ENCODE measurements at regions not wholly inside any gene's neighbourhood (a gene's known extent, or its start where the extent isn't known, plus 50 kb on each side); places are given as distances from the start of the nearest gene placed in this dataset.
A peak's percentile ranks its signal among the peaks of the same experiment; 100 is the strongest.
"Not testable (repeated sequence)": the region's sequence is repeated elsewhere in the genome, so short reads cannot be mapped to it uniquely, and the experiment has no call there.

DNA sequence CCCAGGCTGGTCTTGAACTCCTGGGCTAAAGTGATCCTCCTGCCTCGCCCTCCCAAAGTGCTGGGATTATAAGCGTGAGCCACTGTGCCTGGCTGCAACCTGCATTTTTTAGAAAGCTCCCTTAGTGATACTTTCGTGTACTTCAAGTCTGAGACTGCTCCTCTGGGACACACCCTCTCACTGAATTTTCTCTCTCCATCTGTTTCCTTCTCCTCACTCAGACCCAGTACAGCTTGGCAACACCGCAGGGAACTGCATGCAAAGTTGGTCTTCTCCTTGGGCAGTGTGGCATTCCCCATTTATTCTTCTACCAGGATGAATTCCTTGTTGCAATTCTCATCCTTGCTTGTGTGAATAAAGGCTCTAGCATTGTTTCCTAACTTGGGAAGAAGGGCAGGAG lies 175.9 kb downstream of the LPIN1 start:
- no peak for DNase-seq (ENCODE audit: low read depth)

DNA sequence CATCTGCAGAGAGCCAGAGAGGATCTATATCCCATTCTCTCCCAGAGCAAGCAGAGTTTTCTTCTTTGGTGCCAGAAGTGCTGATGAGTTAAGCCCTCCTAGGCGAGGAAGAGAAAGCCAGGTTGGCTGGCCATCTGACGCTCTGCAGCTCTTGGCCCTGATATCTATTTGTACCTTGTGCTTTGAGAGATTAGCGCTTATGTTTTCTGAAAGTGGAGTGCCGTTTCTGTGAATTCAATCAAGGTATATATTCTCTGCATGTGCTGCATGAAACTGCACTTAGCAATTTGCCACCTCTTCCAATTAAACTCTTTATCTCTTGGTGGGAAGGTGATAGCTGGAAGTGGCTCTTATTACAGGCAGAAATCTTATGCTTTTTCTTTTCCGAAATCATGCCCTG lies 177.5 kb downstream of the LPIN1 start:
- DNase-seq (ENCODE audit: low read depth), result no peak

DNA sequence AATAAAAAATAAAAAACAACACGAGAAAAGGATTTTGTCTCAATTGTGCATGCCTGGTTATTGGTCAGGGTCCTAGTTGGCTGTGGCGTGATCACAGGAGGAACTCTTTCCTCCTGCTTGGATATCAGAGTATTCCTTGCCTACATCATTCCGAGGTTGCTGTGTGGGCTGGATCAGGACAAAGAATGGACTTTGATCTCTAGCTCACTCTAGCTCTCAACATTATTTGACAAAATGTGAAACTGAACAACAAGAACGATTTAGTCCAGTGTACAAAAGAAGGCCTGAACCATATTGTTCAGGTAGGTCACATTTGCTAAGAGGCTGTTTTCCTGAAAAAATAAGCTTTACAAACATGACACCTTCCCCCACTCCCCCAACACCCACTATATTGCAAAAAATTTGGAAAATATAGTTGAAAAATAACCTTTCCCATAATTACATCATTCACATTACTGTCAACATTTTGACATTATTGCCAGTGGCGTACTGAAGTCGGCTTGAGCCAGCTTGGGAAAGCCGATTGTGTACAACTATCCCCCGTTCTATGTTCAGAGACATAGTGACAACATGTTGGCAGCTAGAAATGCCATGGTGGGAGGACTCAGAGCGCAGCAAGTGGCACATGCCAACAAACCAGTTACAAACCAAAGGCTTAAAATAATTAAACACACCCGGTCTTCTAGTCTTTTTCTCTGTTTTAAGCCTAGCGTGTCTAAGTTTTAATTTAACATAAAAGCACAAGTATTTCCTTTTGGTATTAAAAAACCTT lies 179.0 kb downstream of the LPIN1 start:
- DNase-seq (ENCODE audit: low read depth), result no peak

DNA sequence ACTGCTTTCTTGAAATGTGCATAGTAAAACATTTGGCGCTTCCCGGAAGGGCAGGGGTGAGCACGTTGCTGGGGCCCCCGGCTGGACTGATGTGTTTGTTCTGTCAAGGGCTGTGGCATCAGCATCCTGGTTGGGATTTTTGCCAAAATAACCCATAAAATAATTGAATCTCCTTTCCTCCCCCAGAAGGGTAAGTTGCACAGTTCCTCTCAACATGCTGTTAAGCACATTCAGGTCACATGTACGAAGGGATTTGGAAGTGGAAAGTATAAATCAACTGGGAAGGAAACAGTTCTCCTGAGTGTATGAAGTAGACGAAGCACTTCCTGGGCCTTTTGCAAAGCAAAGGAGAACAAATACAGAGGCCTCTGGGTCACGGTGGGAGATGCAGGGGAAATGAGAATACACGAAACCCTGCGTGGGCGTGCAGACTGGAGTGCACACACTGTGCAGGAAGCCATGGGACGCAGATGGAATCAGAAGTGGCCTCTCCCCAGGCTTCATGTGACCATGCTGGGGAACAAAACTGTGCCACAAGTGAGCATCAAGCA lies 183.9 kb downstream of the LPIN1 start:
- no peak for DNase-seq (ENCODE audit: low read depth)

DNA sequence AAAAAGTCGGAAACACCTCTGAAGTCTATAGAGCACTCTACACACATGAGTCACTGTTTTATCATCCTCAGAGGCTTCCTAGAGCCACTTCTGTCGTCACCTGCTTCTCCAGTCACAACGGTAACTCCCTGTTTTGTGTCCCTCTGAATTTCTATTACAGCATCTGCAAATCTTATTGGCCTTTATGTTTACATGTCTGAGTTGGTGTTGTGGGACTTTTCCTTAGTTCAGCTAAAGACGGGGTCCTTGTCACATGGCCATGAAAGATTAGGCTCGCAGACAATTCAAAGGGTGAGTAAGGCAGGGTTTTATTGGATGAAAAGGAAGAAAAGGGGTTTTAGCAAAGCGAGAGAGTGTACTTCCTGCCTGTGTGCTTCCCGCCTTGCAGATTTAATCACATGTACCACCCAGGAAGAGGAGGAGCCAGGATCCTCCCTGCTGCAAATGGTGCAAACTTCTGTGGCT lies 185.6 kb downstream of the LPIN1 start:
- no peak for DNase-seq (ENCODE audit: low read depth)

DNA sequence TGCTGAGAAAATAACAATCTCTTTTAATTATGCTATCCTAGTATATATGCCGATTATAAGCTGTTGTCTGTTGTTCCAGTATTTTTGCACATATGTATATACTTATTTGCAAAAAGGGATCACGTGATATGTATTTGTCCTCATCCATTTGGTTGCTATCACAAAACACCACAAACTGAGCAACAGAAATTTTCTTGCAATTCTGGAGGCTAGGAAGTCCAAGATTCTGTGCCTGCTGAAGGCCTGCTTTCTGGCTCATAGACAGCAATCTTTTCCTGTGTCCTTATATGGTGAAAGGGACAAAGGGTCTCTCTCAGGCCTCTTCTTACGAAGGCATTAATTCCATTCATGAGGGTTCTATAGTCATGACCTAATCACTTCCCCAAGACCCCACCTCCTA lies 186.5 kb downstream of the LPIN1 start:
- no peak for DNase-seq (ENCODE audit: low read depth)

DNA sequence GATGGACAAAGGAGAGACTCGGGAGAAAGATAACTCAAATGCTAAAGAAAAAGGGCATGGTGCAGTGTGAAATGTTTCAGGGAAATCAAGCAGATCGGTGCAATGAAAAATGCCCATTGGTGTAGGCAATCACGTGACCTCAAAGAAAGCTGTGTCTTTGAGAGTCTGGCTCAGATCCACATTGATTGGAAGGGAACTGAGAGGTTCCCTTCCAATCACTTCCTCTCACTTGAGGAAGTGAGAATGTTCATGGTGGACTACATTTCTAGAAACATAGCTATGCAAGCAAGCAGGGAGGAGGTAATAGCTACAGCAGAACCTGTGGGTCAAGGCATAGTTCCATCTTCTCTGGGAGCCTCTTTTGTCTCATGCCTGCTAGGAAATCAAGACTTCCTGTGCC lies 187.4 kb downstream of the LPIN1 start:
- DNase-seq (ENCODE audit: low read depth), result no peak

DNA sequence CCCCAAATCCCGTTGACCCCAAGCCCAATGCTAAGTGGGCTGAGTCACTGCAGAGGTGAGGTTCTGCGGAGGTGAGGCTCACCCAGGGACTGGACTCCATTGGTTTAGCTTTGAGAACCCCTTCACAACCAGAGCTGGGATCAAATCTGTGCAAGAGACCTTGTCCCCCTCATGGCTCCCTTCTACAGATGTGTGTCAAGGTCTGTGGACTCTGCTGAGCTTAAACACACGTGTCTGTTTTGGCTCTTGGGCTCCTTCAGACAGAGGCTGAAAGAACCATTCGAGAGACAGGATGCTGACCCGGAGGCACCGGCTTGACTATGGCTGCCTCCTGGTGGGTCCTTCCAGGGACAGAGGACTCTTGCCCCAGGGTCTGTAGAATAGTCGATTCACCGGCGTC lies 190.3 kb downstream of the LPIN1 start:
- DNase-seq (ENCODE audit: low read depth), result no peak

DNA sequence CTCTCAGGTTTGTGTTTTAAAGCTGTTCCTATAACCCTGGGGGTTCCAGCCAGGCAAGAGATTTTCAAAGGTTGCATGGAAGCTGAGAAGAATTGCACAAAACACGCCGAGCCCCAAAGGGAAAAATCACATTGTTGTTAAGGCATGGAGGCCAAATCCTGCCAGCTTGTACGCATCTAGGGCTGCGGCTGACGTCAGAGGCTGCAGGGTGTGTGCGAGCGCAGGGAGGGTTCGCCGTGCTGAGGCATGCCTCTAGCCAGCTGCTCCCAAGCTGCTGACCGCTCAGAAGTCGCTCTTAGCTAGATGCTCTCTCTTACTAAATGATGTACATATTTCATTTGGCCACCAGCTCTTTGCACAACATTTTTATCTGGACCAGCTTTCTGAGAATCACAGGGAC lies 191.8 kb downstream of the LPIN1 start:
- DNase-seq (ENCODE audit: low read depth), result peak; percentile 13

DNA sequence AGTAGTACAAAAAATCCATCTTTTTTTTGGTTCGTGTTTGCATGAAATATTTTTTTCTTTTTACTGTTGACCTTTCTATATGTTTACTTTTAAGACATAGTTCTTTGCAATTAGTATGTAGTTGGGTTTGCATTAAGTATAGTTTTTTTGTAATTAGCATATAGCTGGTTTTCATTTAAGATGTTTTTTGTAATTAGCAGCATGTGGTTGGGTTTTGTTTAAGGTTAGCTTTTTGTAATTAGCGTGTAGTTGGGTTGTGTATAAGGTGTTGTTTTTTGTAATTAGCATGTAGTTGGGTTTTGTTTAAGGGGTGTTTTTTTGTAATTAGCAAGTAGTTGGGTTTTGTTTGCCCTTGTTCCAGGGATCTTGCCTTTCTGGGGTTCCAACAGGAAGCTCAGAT lies 193.1 kb downstream of the LPIN1 start:
- DNase-seq (ENCODE audit: low read depth), result no peak

DNA sequence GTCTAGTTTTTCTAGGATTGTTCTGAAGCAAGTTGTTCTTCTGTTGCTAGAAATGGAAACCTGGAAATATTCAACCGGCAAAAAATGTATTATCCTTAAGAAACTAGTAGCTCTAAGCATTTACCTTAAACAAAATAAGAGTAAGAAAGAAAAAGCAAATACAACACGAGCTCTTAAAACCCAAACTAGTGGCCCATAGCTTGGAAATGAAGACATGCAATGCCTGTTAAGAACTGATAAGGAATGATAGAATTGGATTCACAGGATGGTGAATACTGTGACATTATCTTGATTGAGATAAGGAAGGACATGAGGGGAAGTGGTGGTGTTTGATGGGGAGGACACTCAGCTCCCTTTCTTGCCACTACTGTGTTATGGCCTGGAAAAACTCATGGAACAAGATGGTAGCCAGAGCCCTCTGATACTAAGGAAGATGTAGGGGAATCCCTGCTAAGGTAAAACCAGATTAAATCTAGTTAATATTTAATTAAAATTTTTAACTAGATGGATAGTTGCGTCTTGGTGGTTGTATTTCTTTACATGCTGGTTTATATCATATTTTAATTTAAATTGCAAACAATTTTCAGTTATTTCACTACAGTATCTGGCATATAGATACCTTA lies 193.8 kb downstream of the LPIN1 start:
- no peak for DNase-seq (ENCODE audit: low read depth)

DNA sequence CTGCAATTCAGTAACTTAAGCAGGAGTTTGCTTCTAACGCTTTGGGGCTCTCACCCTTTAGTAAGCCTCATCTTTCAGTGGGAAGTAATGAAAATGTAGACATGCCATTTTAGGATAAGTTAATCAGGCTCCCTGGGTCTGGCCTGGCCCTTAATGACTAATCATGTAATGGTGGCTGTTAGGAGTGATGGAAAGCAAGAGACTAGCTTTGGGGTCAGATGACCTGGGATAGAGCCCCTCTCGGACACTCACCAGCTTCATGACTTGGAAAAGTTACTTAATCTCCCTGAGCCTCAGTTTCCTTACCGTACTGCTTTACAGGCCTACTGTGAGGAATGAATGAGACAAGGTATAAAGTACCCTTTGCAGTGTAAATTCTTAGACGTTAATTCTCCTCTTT lies 194.4 kb downstream of the LPIN1 start:
- no peak for DNase-seq (ENCODE audit: low read depth)

DNA sequence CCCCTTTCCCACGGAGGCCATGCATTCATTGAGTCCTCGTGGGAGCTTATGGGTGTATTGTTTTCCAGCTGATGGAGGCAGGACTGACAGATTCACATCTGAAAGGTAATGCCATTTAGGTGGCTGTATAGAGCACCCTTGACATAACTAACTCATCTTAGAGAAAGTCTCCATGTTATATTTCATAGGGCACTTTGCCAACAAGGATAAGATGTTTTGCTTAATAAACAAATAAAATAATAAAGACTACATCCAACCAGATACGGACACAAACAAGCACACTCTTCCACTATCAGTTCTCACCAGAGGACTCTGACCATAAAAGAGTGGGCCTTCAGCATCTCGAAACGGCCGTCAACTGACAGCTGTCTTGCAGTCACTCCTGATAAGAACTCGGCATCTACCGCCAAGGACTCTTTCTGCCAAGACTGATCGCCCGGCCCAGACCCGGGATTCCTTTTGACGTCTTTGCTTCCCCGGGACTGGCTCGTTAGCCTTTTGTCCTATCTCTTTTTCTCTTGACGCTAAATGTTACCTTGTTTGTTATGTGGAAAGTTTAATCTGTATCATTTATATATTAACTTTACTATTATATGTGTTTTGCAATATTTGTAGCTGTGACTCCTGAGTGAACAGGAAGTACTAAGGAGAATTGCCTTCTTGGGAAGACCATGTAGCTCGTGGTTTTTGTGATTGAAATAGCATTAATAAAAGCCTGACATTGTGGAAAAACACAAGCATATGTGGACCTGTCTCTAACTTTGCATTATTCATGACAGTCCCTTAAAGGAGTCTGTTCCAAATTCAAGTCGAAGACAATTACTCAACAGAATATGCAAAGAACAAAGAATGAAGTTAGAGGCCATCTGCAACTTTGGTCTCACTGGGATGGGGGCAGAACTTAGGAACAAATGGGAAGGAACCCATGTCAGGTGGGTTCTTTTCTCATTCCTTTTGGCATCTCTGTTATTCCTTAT lies 195.1 kb downstream of the LPIN1 start:
- no peak for DNase-seq (ENCODE audit: low read depth)

DNA sequence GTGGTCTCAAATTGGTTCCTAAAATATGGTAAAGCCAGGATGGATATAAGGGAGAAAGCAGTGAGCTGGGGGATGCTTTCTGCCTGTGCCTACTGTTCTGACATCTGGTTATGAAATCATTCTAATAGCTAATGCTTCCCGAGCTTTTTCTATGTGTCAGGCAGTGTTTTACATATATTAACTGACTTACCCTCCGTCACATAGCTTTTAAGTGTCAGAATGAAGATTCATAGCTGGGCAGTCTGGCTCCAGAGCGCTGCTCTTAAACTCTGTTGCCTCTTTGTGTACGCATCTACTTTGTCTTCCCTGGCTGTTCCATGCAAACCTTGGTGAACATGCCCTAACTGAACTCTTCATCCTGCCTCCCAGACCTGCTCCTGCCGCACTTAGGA lies 195.7 kb downstream of the LPIN1 start:
- DNase-seq (ENCODE audit: low read depth), result no peak

DNA sequence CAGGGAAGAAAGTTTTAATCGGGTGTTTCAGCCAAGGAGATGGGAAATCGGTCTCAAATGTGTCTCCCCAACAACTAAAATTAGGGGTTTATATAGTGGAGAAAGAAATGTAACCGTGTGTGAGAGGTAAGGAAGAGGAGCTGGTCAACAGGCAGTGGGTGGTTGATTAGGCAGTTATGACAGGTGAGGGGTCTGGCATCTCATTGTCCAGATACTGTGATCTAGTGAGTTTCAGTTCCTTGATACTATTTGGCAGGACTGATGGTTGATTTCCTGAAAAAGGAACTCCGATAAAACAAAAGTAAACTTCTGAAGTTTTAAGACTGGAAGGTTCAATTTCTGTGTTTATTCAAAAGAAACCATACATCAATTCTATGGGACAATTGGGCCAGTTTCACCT lies 197.9 kb downstream of the LPIN1 start:
- DNase-seq (ENCODE audit: low read depth), result no peak

DNA sequence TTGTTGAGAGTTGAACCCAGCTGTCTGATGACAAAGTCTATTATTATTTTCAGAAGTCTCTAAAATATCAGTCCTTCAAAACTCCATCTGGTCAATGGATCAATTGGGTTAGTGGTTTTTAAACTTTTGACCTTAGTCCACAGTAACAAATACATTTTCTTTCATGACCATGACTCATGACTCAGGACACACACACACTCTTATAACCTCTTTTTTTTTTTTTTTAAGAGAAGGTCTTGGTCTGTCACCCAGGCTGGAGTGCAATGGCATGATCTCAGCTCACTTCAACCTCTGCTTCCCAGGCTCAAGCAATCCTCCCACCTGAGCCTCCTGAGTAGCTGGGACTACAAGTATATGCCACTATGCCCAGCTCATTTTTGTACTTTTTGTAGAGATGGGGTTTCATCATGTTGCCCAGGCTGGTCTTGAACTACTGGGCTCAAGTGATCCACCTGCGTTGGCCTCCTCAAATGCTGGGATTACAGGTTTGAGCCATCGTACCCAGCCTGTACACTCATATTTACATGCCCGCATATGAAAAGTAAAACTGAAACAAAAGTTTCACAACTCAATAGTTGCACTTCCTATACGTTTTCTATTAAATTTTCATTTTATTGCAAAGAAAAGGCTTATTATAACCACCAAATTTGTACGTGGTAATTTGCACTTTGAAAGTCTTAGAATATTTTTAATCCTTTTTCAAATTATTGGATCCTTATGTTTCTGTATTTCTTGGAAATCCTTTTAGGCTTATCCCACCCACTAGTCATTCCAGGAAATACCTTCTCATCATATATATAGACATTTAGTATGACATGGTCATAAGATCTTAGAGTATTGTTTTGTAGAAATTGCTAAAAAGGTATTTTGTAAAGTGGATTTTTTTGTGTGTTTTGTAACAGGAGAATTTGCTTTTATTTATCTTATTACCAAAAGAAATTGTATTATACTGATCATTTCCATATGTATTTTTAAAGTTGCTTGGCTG lies 199.0 kb downstream of the LPIN1 start:
- DNase-seq (ENCODE audit: low read depth), result no peak

DNA sequence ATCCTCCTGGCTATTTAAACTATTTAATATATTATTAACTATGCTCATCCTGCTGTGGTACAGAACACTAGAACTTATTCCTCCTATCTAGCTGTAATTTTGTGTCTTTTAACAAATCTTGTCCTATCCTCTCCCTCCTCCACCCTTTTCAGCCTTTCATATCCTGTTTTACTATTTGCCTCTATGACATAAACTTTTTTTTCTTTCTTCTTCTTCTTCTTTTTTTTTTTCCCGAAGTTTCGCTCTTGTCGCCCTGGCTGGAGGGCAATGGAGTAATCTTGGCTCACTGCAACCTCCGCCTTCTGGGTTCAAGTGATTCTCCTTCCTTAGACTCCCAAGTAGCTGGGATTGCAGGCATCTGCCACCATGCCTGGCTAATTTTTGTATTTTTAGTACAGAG lies 201.5 kb downstream of the LPIN1 start:
- no peak for DNase-seq (ENCODE audit: low read depth)

DNA sequence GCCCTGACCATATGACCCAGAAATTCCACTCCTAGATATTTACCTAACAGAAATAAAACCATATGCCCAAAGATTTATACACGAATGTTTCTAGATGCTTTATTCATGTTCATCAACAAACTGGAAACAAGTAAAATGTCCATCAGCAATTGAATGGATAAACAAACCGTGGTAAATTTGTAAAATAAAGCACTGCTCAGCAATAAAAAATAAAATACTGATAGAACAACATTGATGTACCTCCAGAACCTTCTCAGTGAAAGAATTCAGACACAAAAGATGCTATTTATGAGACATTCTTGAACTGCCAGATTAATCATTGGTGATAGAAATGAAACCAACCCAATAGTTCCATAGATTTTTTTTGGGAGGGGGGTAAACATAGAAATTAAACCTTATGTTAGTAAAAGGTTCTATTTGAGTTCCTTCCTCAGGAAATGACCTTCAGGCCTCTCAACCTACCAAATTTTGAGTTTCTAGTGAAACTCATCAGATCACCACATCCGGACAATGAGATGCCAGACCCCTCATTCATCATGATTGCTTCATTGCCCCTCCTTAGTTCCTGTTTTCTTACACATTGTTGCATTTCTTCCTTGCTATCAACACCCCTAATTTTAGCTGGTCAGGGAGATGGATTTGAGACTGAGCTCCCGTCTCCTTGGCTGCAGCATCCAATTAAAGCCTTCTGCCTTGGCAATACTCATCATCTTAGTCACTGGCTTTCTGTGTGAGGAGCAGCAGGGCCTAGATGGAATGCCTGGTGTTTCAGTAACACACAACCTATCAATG lies 203.5 kb downstream of the LPIN1 start:
- no peak for DNase-seq (ENCODE audit: low read depth)

DNA sequence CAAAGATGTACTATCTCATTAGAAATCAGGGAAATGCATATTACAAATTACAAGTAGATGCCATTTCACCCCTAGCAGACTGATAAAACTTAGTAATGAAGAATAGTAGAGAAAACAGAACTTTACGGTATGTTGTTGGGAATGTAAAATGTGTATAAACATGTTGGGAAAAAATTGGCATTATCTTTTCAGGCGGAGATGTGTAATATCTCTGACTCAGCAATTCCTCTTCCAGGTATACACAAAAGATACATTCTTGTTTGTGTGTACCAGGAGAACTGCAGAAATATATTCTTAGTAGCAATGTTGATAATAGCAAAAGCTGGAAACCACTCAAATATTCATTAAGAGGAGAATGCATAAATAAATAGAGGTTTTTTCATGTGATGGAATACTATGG lies 204.5 kb downstream of the LPIN1 start:
- no peak for DNase-seq (ENCODE audit: low read depth)

DNA sequence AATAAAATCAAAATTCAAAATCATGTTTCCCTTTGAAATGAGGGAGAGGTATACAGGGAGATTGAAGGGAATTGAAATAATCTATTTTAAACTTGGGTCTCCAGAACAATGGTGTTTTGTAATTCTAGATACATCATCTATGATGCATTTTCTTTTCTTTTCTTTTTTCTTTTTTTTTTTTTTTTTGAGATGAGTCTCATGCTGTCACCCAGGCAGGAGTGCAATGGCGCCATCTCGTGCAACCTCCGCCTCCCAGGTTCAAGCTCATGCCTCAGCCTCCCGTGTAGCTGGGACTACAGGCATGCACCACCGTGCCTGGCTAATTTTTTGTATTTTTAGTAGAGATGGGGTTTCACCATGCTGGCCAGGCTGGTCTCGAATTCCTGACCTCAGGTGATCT lies 205.1 kb downstream of the LPIN1 start:
- DNase-seq (ENCODE audit: low read depth), result not testable (repeated sequence)
